ENCODE measurements at regions not wholly inside any gene's neighbourhood (a gene's known extent, or its start where the extent isn't known, plus 50 kb on each side); places are given as distances from the start of the nearest gene placed in this dataset.

- H3K4me1 ChIP-seq (ENCODE audit: control insufficient read depth in 3 of 3, insufficient read depth in 2 of 3, low read depth in 1 of 3, low read length in 2 of 3), result no peaks in the 10 kb centered on the region
- 62 to 66% (median 66%) methylated on average over 4 of the region's 4 CpGs for WGBS, 3 donors
- H3K36me3 ChIP-seq (ENCODE audit: control insufficient read depth in 3 of 3, insufficient read depth in 2 of 3, low read depth in 1 of 3, low read length in 3 of 3), result no peaks in the 10 kb centered on the region
- H3K4me3 ChIP-seq (ENCODE audit: low read depth in 1 of 3, low read length in 3 of 3), result no peak overlapping the region
- DNase-seq (no peak), FAIRE-seq (no peak)
- no peaks in the 10 kb centered on the region for H3K9me3 ChIP-seq (ENCODE audit: control insufficient read depth in 2 of 2, insufficient read depth in 1 of 2, low read depth in 1 of 2, low read length in 1 of 2)
- H3K27me3 ChIP-seq (ENCODE audit: control insufficient read depth in 3 of 3, insufficient read depth in 3 of 3, low read length in 3 of 3), result no peaks in the 10 kb centered on the region
- no peak overlapping the region for H3K27ac ChIP-seq (ENCODE audit: low read depth in 1 of 3, low read length in 2 of 3)
These were observed 88.3 kb upstream of the LRATD1 start for GRCh38 chr2:14544247-14544646.

GRCh38 chr2:14547830-14548229, 84.7 kb upstream of the LRATD1 start:
- FAIRE-seq (no peak), DNase-seq (no peak)
- no peaks in the 10 kb centered on the region for H3K9me3 ChIP-seq (ENCODE audit: control insufficient read depth in 2 of 2, insufficient read depth in 1 of 2, low read depth in 1 of 2, low read length in 1 of 2)

GRCh38 chr2:14550658-14551057, 81.9 kb upstream of the LRATD1 start:
- Histone ChIP-seq H3K4me1 (ENCODE audit: control insufficient read depth in 3 of 3, insufficient read depth in 2 of 3, low read depth in 1 of 3, low read length in 2 of 3) (peaks cover 0 to 8% (median 0%) of the 10 kb centered on the region in 3 donors), H3K9me3 (ENCODE audit: control insufficient read depth in 2 of 2, insufficient read depth in 1 of 2, low read depth in 1 of 2, low read length in 1 of 2) (no peaks in the 10 kb centered on the region)
- WGBS, 3 donors, result 76 to 93% (median 84%) methylated on average over 3 of the region's 3 CpGs

More at GRCh38 chr2:14547830-14548229, 84.7 kb upstream of the LRATD1 start:
- H3K27ac ChIP-seq (ENCODE audit: low read depth in 1 of 3, low read length in 2 of 3), result no peak overlapping the region
- H3K4me1 ChIP-seq (ENCODE audit: control insufficient read depth in 3 of 3, insufficient read depth in 2 of 3, low read depth in 1 of 3, low read length in 2 of 3), result no peaks in the 10 kb centered on the region
- no peaks in the 10 kb centered on the region for H3K27me3 ChIP-seq (ENCODE audit: control insufficient read depth in 3 of 3, insufficient read depth in 3 of 3, low read length in 3 of 3)
- H3K4me3 ChIP-seq (ENCODE audit: low read depth in 1 of 3, low read length in 3 of 3), result no peak overlapping the region
- WGBS, 3 donors, result 90 to 93% (median 91%) methylated on average over 1 of the region's 1 CpG
- H3K36me3 ChIP-seq (ENCODE audit: control insufficient read depth in 3 of 3, insufficient read depth in 2 of 3, low read depth in 1 of 3, low read length in 3 of 3), result no peaks in the 10 kb centered on the region

GRCh38 chr2:14551069-14551468, 81.4 kb upstream of the LRATD1 start:
- DNase-seq, result no peak
- Histone ChIP-seq H3K4me3 (ENCODE audit: low read depth in 1 of 3, low read length in 3 of 3) (no peak overlapping the region), H3K4me1 (ENCODE audit: control insufficient read depth in 3 of 3, insufficient read depth in 2 of 3, low read depth in 1 of 3, low read length in 2 of 3) (peaks cover 0 to 8% (median 0%) of the 10 kb centered on the region in 3 donors), H3K27ac (ENCODE audit: low read depth in 1 of 3, low read length in 2 of 3) (no peak overlapping the region), H3K27me3 (ENCODE audit: control insufficient read depth in 3 of 3, insufficient read depth in 3 of 3, low read length in 3 of 3) (no peaks in the 10 kb centered on the region), H3K9me3 (ENCODE audit: control insufficient read depth in 2 of 2, insufficient read depth in 1 of 2, low read depth in 1 of 2, low read length in 1 of 2) (no peaks in the 10 kb centered on the region), H3K36me3 (ENCODE audit: control insufficient read depth in 3 of 3, insufficient read depth in 2 of 3, low read depth in 1 of 3, low read length in 3 of 3) (no peaks in the 10 kb centered on the region)
- FAIRE-seq, result no peak
- WGBS, 3 donors, result 65 to 85% (median 82%) methylated on average over 3 of the region's 3 CpGs

More at GRCh38 chr2:14550658-14551057, 81.9 kb upstream of the LRATD1 start:
- Histone ChIP-seq H3K4me3 (ENCODE audit: low read depth in 1 of 3, low read length in 3 of 3) (no peak overlapping the region), H3K36me3 (ENCODE audit: control insufficient read depth in 3 of 3, insufficient read depth in 2 of 3, low read depth in 1 of 3, low read length in 3 of 3) (no peaks in the 10 kb centered on the region), H3K27me3 (ENCODE audit: control insufficient read depth in 3 of 3, insufficient read depth in 3 of 3, low read length in 3 of 3) (no peaks in the 10 kb centered on the region), H3K27ac (ENCODE audit: low read depth in 1 of 3, low read length in 2 of 3) (no peak overlapping the region)
- FAIRE-seq (no peak), DNase-seq (no peak)

GRCh38 chr2:14552286-14552685, 80.2 kb upstream of the LRATD1 start:
- H3K27me3 ChIP-seq (ENCODE audit: control insufficient read depth in 3 of 3, insufficient read depth in 3 of 3, low read length in 3 of 3), result no peaks in the 10 kb centered on the region
- H3K36me3 ChIP-seq (ENCODE audit: control insufficient read depth in 3 of 3, insufficient read depth in 2 of 3, low read depth in 1 of 3, low read length in 3 of 3), result no peaks in the 10 kb centered on the region
- peaks cover 0 to 19% (median 0%) of the 10 kb centered on the region in 3 donors for H3K4me1 ChIP-seq (ENCODE audit: control insufficient read depth in 3 of 3, insufficient read depth in 2 of 3, low read depth in 1 of 3, low read length in 2 of 3)
- H3K27ac ChIP-seq (ENCODE audit: low read depth in 1 of 3, low read length in 2 of 3), result no peak overlapping the region
- H3K9me3 ChIP-seq (ENCODE audit: control insufficient read depth in 2 of 2, insufficient read depth in 1 of 2, low read depth in 1 of 2, low read length in 1 of 2), result no peaks in the 10 kb centered on the region
- FAIRE-seq (no peak), DNase-seq (no peak)
- H3K4me3 ChIP-seq (ENCODE audit: low read depth in 1 of 3, low read length in 3 of 3), result no peak overlapping the region
- WGBS, 3 donors, result 75 to 93% (median 80%) methylated on average over 1 of the region's 1 CpG

GRCh38 chr2:14552818-14553217, 79.7 kb upstream of the LRATD1 start:
- DNase-seq, result no peak
- no peak for FAIRE-seq
- H3K27me3 ChIP-seq (ENCODE audit: control insufficient read depth in 3 of 3, insufficient read depth in 3 of 3, low read length in 3 of 3), result no peaks in the 10 kb centered on the region
- no peaks in the 10 kb centered on the region for H3K36me3 ChIP-seq (ENCODE audit: control insufficient read depth in 3 of 3, insufficient read depth in 2 of 3, low read depth in 1 of 3, low read length in 3 of 3)
- H3K4me1 ChIP-seq (ENCODE audit: control insufficient read depth in 3 of 3, insufficient read depth in 2 of 3, low read depth in 1 of 3, low read length in 2 of 3), result peaks cover 0 to 22% (median 0%) of the 10 kb centered on the region in 3 donors
- 83 to 86% (median 86%) methylated on average over 2 of the region's 2 CpGs for WGBS, 3 donors
- no peak overlapping the region for H3K27ac ChIP-seq (ENCODE audit: low read depth in 1 of 3, low read length in 2 of 3)
- H3K9me3 ChIP-seq (ENCODE audit: control insufficient read depth in 2 of 2, insufficient read depth in 1 of 2, low read depth in 1 of 2, low read length in 1 of 2), result no peaks in the 10 kb centered on the region
- no peak overlapping the region for H3K4me3 ChIP-seq (ENCODE audit: low read depth in 1 of 3, low read length in 3 of 3)

- Histone ChIP-seq H3K4me3 (ENCODE audit: low read depth in 1 of 3, low read length in 3 of 3) (no peak overlapping the region), H3K27me3 (ENCODE audit: control insufficient read depth in 3 of 3, insufficient read depth in 3 of 3, low read length in 3 of 3) (no peaks in the 10 kb centered on the region), H3K36me3 (ENCODE audit: control insufficient read depth in 3 of 3, insufficient read depth in 2 of 3, low read depth in 1 of 3, low read length in 3 of 3) (no peaks in the 10 kb centered on the region), H3K4me1 (ENCODE audit: control insufficient read depth in 3 of 3, insufficient read depth in 2 of 3, low read depth in 1 of 3, low read length in 2 of 3) (peaks cover 0 to 34% (median 2%) of the 10 kb centered on the region in 3 donors), H3K27ac (ENCODE audit: low read depth in 1 of 3, low read length in 2 of 3) (peak overlapping the region in 2 of 3 donors; percentile 32 to 44), H3K9me3 (ENCODE audit: control insufficient read depth in 2 of 2, insufficient read depth in 1 of 2, low read depth in 1 of 2, low read length in 1 of 2) (peaks cover 0 to 2% of the 10 kb centered on the region in 2 donors)
- DNase-seq, result peak; percentile 53 to 63
- WGBS, 3 donors, result 7 to 57% (median 29%) methylated on average over 7 of the region's 7 CpGs
- FAIRE-seq, result no peak
These were observed 77.5 kb upstream of the LRATD1 start for GRCh38 chr2:14554849-14555545.

GRCh38 chr2:14557111-14557510, 75.4 kb upstream of the LRATD1 start:
- H3K27ac ChIP-seq (ENCODE audit: low read depth in 1 of 3, low read length in 2 of 3), result peak overlapping the region in 1 of 3 donors; percentile 68
- FAIRE-seq, result no peak

More at GRCh38 chr2:14557111-14557510, 75.4 kb upstream of the LRATD1 start:
- DNase-seq, result no peak
- H3K27me3 ChIP-seq (ENCODE audit: control insufficient read depth in 3 of 3, insufficient read depth in 3 of 3, low read length in 3 of 3), result no peaks in the 10 kb centered on the region
- H3K4me3 ChIP-seq (ENCODE audit: low read depth in 1 of 3, low read length in 3 of 3), result no peak overlapping the region
- H3K4me1 ChIP-seq (ENCODE audit: control insufficient read depth in 3 of 3, insufficient read depth in 2 of 3, low read depth in 1 of 3, low read length in 2 of 3), result peaks cover 0 to 44% (median 2%) of the 10 kb centered on the region in 3 donors
- WGBS, 3 donors, result 38 to 65% (median 61%) methylated on average over 1 of the region's 1 CpG
- no peaks in the 10 kb centered on the region for H3K36me3 ChIP-seq (ENCODE audit: control insufficient read depth in 3 of 3, insufficient read depth in 2 of 3, low read depth in 1 of 3, low read length in 3 of 3)
- H3K9me3 ChIP-seq (ENCODE audit: control insufficient read depth in 2 of 2, insufficient read depth in 1 of 2, low read depth in 1 of 2, low read length in 1 of 2), result peaks cover 0 to 2% of the 10 kb centered on the region in 2 donors
